DMS114 treated with DMSO at 0.1 percent for 48 hours (cell line): ENCODE measurements at regions not wholly inside any gene's neighbourhood (a gene's known extent, or its start where the extent isn't known, plus 50 kb on each side); places are given as distances from the start of the nearest gene placed in this dataset.
"Not testable (repeated sequence)": the region's sequence is repeated elsewhere in the genome, so short reads cannot be mapped to it uniquely, and the experiment has no call there.

ENCODE experiments used
- DNase-seq: peaks from one replicate; lab custom pipeline; 2025; ENCODE audit not compliant: unreplicated experiment; lab: John Stamatoyannopoulos, UW

DNA sequence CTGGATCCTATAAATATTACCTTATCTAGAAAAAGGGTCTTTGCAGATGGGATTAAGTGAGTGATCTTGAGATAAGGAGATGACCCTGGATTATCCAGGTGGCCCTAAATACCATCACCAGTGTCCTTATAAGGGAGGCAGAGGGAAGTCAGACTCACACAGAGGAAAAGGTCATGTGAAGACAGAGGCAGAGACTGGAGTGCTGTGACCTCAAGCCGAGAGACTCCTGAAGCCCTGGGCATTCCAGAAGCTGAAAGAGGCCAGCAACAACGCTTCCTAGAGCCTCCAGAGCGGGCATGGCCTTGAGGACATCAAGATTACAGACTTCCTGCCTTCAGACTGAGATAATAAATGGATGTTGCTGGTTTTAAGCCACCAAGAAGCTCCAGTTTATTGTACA is 118.8 kb downstream of the ATPSCKMT start:
- DNase-seq = no peak

- no peak for DNase-seq
These were observed 122.8 kb downstream of the ATPSCKMT start for GRCh38 chr5:10126900-10127299.

- DNase-seq = no peak
These were observed 124.6 kb downstream of the ATPSCKMT start for GRCh38 chr5:10125116-10125515.

DNA sequence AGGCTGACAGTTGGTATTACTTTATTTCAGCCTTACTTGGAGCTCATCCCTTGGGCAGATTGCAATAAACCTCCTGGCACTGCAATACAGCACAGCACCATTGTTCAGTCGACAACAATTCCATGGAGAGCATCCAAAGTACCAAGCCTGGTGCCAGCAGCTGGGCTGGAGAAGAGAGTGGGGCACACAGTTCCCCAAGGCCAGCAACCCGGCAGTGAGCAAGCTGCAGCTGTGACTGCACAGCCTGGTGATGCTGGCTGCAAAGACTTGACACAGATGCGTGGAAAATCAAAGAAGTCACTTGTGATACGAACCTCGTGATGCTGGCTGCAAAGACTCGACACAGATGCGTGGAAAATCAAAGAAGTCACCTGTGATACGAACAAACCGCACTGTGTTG is 125.4 kb downstream of the ATPSCKMT start:
- DNase-seq = no peak

- DNase-seq = no peak
These were observed 126.3 kb downstream of the ATPSCKMT start for GRCh38 chr5:10123254-10123989.

DNA sequence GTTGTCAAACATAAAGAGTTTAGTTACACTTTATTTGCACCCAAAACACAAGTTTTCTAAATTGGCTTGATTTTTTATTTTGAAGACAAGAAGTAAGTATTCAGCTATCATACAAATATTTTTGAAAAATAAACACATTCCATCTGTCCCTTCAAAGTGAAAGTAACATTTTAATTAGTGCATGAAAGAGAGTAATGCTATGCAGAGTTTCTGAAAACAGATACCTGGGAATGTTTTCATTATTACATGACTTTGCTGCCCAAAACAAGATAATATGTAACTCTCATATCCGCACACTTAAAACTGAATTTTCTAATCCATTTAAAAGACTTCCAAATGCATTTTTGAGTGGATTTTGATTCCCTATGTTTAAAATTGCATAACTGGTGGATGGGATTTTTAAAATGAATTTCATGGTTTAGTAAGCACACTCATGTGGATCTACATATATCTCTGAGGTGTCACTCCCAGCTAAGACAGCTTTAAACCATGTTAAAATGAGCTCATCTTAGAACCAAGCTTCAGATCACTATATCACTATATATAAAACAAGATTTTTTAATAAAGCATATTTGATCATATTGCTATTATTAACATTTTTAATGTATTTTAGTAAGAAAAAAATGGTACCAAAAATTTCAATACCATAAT is 127.5 kb downstream of the ATPSCKMT start:
- DNase-seq = no peak

DNA sequence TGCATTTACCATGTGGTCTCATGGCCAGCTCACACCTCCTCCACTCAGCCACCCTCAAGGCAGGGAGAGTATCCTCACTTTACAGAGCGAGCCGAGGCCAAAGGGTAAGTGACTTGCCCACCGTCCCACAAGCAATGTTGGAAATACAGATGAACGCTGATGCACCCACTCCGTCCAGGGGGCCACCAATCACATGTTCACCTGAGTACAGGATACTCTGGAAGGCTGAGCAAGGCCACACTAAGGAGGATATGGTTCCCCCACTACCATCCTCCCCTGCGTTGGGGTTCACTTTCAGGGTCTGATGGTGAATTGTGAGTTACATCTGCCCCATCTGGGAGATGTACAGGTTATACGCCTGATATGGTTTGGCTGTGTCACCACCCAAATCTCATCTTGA is 128.8 kb downstream of the ATPSCKMT start:
- no peak for DNase-seq

- no peak for DNase-seq
These were observed 131.5 kb downstream of the ATPSCKMT start for GRCh38 chr5:10118150-10118549.

DNA sequence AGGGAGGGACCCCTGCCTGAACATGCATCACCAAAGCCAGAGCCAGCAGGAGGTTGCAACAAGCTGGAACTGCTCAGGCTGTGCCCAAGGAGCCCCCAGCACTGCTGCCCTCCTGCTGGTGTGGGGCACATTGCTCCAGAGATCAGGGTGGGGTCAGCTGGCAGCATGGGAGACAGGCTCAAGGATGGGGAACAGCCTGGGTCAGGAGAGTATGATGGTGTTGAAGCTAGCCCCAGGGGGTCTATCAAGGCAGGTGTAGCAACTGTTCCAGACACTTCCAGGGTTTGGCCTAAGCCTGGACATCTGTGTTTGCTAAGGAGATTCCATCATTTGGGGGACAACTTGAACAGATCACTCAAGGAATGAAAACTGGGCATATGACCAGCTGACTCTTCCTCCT is 133.1 kb downstream of the ATPSCKMT start:
- DNase-seq = no peak

- DNase-seq = no peak
These were observed 134.0 kb downstream of the ATPSCKMT start for GRCh38 chr5:10115669-10116068.

DNA sequence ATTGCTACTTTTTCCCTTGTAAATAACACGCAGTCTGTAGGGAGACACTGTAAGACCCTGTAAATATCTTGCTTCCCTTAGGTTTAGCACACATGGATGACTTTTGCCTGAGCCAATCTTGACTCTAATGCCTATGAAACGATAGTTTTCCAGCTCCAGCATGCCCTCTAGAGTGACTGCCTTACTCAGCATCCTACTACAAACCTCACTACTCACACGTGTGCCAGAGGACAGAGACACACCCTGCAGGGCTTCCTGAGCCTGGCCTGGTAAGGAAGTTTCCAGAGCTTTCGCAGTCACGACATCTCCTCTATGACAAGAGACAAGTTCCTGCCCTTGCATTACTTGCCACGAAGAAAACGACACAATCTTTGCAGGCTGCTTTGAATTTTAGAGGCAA is 138.1 kb downstream of the ATPSCKMT start:
- peak; percentile 4 for DNase-seq

- no peak for DNase-seq
These were observed 139.5 kb downstream of the ATPSCKMT start for GRCh38 chr5:10110228-10110627.

DNA sequence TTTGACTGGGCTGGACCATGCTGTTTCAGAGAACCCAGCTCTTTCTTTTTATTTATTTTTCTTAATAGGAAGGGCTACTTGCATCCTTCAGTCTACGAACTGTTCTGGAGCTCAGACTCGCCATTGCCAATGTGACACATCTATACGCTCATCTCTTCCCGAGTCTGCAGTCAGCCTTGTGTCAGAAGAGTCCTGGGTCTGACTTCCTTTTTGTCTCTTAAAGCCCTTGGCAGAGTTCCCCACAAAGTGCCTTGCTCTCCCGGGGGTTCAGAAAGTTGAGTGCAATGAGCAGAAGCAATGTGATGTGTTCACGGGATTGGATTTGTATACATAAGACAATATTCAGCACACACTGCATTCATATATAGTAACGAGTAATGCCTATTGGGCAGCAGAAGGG is 140.4 kb downstream of the ATPSCKMT start:
- no peak for DNase-seq

GRCh38 chr5:10106806-10107205 is 142.9 kb downstream of the ATPSCKMT start:
- no peak for DNase-seq

DNA sequence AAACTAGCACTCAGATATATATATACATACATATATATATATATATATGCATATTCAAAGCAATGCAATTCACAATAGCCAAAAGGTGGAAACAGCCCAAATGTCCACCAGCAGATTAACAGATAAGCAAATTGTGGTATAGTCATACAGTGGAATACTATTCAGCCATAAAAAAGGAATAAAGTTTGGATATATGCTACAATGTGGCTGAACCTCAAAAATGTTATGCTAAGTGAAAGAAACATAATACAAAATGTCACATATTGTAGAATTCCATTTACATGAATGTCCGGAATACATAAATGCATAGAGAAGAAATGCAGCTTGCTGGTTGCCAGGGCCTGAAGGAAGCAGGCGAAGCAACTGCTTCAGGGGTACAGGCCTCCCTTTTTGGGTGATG is 143.4 kb downstream of the ATPSCKMT start:
- DNase-seq = no peak

GRCh38 chr5:10102706-10103497 is 146.8 kb downstream of the ATPSCKMT start:
- DNase-seq = no peak

GRCh38 chr5:10102235-10102634 is 147.5 kb downstream of the ATPSCKMT start:
- not testable (repeated sequence) for DNase-seq

- no peak for DNase-seq
These were observed 150.1 kb downstream of the ATPSCKMT start for GRCh38 chr5:10099548-10099947.

DNA sequence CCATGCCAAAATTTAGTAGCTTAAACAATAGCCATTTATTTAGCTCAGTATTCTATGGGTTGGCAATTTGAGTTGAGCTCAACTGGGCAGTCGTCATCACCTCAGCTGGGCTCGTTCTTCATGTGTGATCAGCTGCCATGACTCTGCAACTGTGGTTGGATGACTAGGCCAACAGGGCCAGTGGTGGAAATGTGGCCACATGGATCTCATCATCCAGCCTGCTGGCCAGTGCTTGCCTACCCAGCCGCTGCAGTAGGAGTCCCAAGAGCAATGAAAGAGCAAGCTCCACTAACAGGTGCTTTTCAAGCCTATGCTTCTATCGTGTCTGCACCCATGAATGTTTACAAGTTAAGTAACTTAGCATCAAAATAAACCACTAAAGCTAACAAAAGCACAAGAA is 158.0 kb downstream of the ATPSCKMT start:
- no peak for DNase-seq

- no peak for DNase-seq
These were observed 159.6 kb downstream of the ATPSCKMT start for GRCh38 chr5:10090074-10090473.

- DNase-seq = no peak
These were observed 164.5 kb downstream of the ATPSCKMT start for GRCh38 chr5:10085185-10085584.

DNA sequence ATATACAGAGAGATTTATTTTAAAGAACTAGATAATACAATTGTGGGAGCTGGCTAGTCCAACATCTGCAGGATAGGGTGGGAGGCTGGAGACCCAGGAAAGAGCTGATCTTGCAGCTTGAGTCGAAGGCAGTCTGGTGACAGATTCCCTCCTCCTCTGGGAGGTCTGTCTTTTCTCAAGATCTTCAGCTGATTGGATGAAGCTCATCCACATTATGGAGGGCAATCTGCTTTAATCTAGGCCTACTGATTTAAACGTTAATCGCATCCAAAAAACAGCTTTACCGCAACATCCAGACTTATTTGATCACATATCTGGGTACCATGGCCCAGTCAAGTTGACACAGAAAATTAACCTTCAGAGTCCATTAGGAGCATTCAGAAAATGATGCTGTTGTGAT is 168.1 kb downstream of the ATPSCKMT start:
- no peak for DNase-seq
